ENCODE measurements at regions not wholly inside any gene's neighbourhood (a gene's known extent, or its start where the extent isn't known, plus 50 kb on each side); places are given as distances from the start of the nearest gene placed in this dataset.

DNA sequence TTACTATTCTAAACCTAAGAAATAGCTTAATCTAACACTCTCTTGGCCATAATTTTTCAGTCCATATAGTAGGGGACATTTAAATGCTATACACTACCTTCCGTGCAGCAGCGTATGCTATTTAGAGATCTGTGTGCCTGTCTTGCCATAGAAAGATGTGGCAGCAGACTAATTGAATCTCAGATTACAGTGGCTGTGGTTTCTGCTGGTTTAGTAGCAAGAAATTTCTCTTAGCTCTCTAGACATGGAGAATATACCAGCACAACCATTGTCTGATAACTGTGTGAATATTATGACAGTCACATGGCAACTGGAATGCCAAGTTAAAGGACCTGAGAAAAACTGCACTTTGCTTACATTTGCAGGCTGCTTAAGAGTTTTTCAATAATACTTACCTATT, 672.4 kb upstream of the MIR17HG start:
- Histone ChIP-seq H3K4me2 (ENCODE audit: low read length) (no peak overlapping the region), H3K4me3 (ENCODE audit: low read depth, low read length) (no peak overlapping the region), H3K9ac (no peak overlapping the region), H2AFZ (no peak overlapping the region), H3K79me2 (no peaks in the 10 kb centered on the region), H3K27ac (no peak overlapping the region), H3K27me3 (ENCODE audit: control insufficient read depth, insufficient read depth, low read length) (no peaks in the 10 kb centered on the region), H3K9me3 (ENCODE audit: control insufficient read depth, low read length) (no peaks in the 10 kb centered on the region), H3K4me1 (no peaks in the 10 kb centered on the region), H3K36me3 (ENCODE audit: control insufficient read depth, insufficient read depth, low read length) (no peaks in the 10 kb centered on the region)
- TF ChIP-seq CTCF (IDR thresholded peaks at IDR 0.05) = no peak

DNA sequence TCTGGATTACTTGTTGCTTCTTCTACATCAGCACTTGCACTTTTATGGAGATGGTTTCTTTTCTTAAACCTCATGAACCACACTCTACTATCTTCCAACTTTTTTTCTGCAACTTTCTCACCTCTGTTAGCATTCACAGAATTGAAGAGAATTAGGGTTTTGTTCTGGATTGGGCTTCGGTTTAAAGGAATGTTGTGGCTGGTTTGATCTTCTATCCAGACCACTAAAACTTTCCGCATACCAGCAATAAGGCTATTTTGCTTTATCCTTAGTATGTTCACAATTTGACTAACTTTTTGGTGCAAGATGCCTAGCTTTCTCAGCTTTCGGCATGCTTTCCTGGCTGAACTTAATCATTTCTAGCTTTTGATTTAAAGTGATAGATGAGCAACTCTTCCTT, 666.7 kb upstream of the MIR17HG start:
- Histone ChIP-seq H3K4me3 (ENCODE audit: low read depth, low read length) (no peak overlapping the region), H3K36me3 (ENCODE audit: control insufficient read depth, insufficient read depth, low read length) (no peaks in the 10 kb centered on the region), H3K4me1 (no peaks in the 10 kb centered on the region), H2AFZ (no peak overlapping the region), H3K79me2 (no peaks in the 10 kb centered on the region), H3K27ac (no peak overlapping the region), H3K27me3 (ENCODE audit: control insufficient read depth, insufficient read depth, low read length) (no peaks in the 10 kb centered on the region), H3K4me2 (ENCODE audit: low read length) (no peak overlapping the region), H3K9me3 (ENCODE audit: control insufficient read depth, low read length) (no peaks in the 10 kb centered on the region), H3K9ac (no peak overlapping the region)
- TF ChIP-seq CTCF (IDR thresholded peaks at IDR 0.05) = no peak

GRCh38 chr13:90683711-90684131, 663.8 kb upstream of the MIR17HG start:
- Histone ChIP-seq H2AFZ (no peak overlapping the region), H3K4me3 (ENCODE audit: low read depth, low read length) (no peak overlapping the region), H3K4me2 (ENCODE audit: low read length) (no peak overlapping the region), H3K79me2 (no peaks in the 10 kb centered on the region), H3K9ac (no peak overlapping the region), H3K27me3 (ENCODE audit: control insufficient read depth, insufficient read depth, low read length) (no peaks in the 10 kb centered on the region), H3K9me3 (ENCODE audit: control insufficient read depth, low read length) (no peaks in the 10 kb centered on the region), H3K27ac (no peak overlapping the region), H3K4me1 (no peaks in the 10 kb centered on the region), H3K36me3 (ENCODE audit: control insufficient read depth, insufficient read depth, low read length) (no peaks in the 10 kb centered on the region)
- TF ChIP-seq CTCF (IDR thresholded peaks at IDR 0.05) = no peak

GRCh38 chr13:90686442-90686841, 661.0 kb upstream of the MIR17HG start:
- no peaks in the 10 kb centered on the region for H3K9me3 ChIP-seq (ENCODE audit: control insufficient read depth, low read length)
- H3K4me3 ChIP-seq (ENCODE audit: low read depth, low read length) = no peak overlapping the region
- H2AFZ ChIP-seq = no peak overlapping the region
- no peaks in the 10 kb centered on the region for H3K27me3 ChIP-seq (ENCODE audit: control insufficient read depth, insufficient read depth, low read length)
- no peaks in the 10 kb centered on the region for H3K4me1 ChIP-seq
- no peak overlapping the region for H3K9ac ChIP-seq
- H3K4me2 ChIP-seq (ENCODE audit: low read length) = no peak overlapping the region
- TF ChIP-seq CTCF (IDR thresholded peaks at IDR 0.05) = no peak
- no peaks in the 10 kb centered on the region for H3K79me2 ChIP-seq
- no peaks in the 10 kb centered on the region for H3K36me3 ChIP-seq (ENCODE audit: control insufficient read depth, insufficient read depth, low read length)
- H3K27ac ChIP-seq = no peak overlapping the region

GRCh38 chr13:90689111-90689510, 658.4 kb upstream of the MIR17HG start:
- H3K4me2 ChIP-seq (ENCODE audit: low read length) = no peak overlapping the region
- no peak overlapping the region for H2AFZ ChIP-seq
- H3K36me3 ChIP-seq (ENCODE audit: control insufficient read depth, insufficient read depth, low read length) = no peaks in the 10 kb centered on the region

More at GRCh38 chr13:90689111-90689510, 658.4 kb upstream of the MIR17HG start:
- H3K4me1 ChIP-seq = no peaks in the 10 kb centered on the region
- TF ChIP-seq CTCF (IDR thresholded peaks at IDR 0.05) = no peak
- H3K27ac ChIP-seq = no peak overlapping the region
- no peaks in the 10 kb centered on the region for H3K79me2 ChIP-seq
- no peak overlapping the region for H3K9ac ChIP-seq
- H3K9me3 ChIP-seq (ENCODE audit: control insufficient read depth, low read length) = no peaks in the 10 kb centered on the region
- H3K4me3 ChIP-seq (ENCODE audit: low read depth, low read length) = no peak overlapping the region
- no peaks in the 10 kb centered on the region for H3K27me3 ChIP-seq (ENCODE audit: control insufficient read depth, insufficient read depth, low read length)

Measured in parathyroid adenoma (tissue), 2 donors.